GM19328 (cell line): ENCODE measurements at regions not wholly inside any gene's neighbourhood (a gene's known extent, or its start where the extent isn't known, plus 50 kb on each side); places are given as distances from the start of the nearest gene placed in this dataset.
"Not testable (repeated sequence)": the region's sequence is repeated elsewhere in the genome, so short reads cannot be mapped to it uniquely, and the experiment has no call there.

Source experiments
- ATAC-seq: cut with Tn5 transposase; IDR thresholded peaks from one replicate; pipeline ENCODE4 v1.9.1; 2021; ENCODE audit warnings: mild to moderate bottlenecking, moderate library complexity; ENCODE audit not compliant: unreplicated experiment

GRCh38 chr7:136266457-136266856 is 289.3 kb upstream of the MTPN start:
- ATAC-seq = no peak

- ATAC-seq = not testable (repeated sequence)
Measured at GRCh38 chr7:136264304-136264703, 287.1 kb upstream of the MTPN start.

- not testable (repeated sequence) for ATAC-seq
Measured at GRCh38 chr7:136263112-136263860, 286.1 kb upstream of the MTPN start.

GRCh38 chr7:136260591-136260990 is 283.4 kb upstream of the MTPN start:
- not testable (repeated sequence) for ATAC-seq

GRCh38 chr7:136259074-136259473 is 281.9 kb upstream of the MTPN start:
- no peak for ATAC-seq

GRCh38 chr7:136256491-136256890 is 279.3 kb upstream of the MTPN start:
- no peak for ATAC-seq

- ATAC-seq = no peak
Measured at GRCh38 chr7:136254148-136254547, 277.0 kb upstream of the MTPN start.

- ATAC-seq = no peak
Measured at GRCh38 chr7:136251826-136252225, 274.7 kb upstream of the MTPN start.

- ATAC-seq = no peak
Measured at GRCh38 chr7:136247211-136247610, 270.1 kb upstream of the MTPN start.

GRCh38 chr7:136245327-136246004 is 268.3 kb upstream of the MTPN start:
- no peak for ATAC-seq

- ATAC-seq = no peak
Measured at GRCh38 chr7:136234040-136234439, 256.9 kb upstream of the MTPN start.

GRCh38 chr7:136230210-136230609 is 253.1 kb upstream of the MTPN start:
- no peak for ATAC-seq

- ATAC-seq = no peak
Measured at GRCh38 chr7:136229790-136230189, 252.6 kb upstream of the MTPN start.

GRCh38 chr7:136228171-136228570 is 251.0 kb upstream of the MTPN start:
- ATAC-seq = no peak

GRCh38 chr7:136214356-136214755 is 237.2 kb upstream of the MTPN start:
- ATAC-seq = no peak

- no peak for ATAC-seq
Measured at GRCh38 chr7:136213012-136213411, 235.9 kb upstream of the MTPN start.

- ATAC-seq = no peak
Measured at GRCh38 chr7:136210664-136211063, 233.5 kb upstream of the MTPN start.

GRCh38 chr7:136210079-136210478 is 232.9 kb upstream of the MTPN start:
- ATAC-seq = no peak

GRCh38 chr7:136205956-136206355 is 228.8 kb upstream of the MTPN start:
- ATAC-seq = no peak

- no peak for ATAC-seq
Measured at GRCh38 chr7:136198168-136198567, 221.0 kb upstream of the MTPN start.

GRCh38 chr7:136194878-136195277 is 217.7 kb upstream of the MTPN start:
- ATAC-seq = no peak

- ATAC-seq = no peak
Measured at GRCh38 chr7:136193940-136194339, 216.8 kb upstream of the MTPN start.
